ENCODE measurements at regions not wholly inside any gene's neighbourhood (a gene's known extent, or its start where the extent isn't known, plus 50 kb on each side); places are given as distances from the start of the nearest gene placed in this dataset.

DNA sequence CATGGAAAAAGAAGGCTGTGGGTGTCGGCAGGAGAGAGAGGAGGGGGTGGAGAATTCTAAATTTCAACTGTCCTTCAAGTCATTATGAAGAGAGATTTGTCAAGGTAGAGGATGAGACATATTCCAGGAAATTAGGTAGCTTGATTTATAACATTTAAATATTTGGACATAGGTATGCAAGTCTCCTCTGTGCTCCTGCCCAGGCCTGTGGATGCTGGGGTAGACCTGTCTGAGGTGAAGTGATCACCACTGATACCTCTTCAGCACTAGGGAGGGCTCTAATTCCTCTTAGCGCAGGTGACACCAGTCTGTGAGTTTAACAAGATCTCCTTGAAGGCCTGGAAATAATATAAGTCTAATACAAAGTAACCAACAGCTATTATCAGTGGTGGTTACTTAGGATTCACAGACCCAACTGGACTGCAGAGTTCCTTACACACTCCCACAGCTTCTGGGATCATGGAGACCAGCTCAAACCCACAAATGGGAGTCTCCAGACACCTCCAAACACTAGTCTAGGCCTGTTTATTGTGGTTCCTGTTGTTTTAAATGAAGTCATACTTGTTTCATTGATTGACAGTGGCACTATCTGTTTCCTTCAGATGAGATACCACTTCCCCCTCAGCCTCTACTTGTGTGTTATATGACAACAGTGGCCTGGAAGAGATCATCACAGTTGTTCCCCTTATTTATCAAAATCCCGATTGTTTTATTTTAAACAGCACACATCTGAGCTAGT lies 104.1 kb upstream of the ITPRID2 start:
- TF ChIP-seq, protein P1, sequence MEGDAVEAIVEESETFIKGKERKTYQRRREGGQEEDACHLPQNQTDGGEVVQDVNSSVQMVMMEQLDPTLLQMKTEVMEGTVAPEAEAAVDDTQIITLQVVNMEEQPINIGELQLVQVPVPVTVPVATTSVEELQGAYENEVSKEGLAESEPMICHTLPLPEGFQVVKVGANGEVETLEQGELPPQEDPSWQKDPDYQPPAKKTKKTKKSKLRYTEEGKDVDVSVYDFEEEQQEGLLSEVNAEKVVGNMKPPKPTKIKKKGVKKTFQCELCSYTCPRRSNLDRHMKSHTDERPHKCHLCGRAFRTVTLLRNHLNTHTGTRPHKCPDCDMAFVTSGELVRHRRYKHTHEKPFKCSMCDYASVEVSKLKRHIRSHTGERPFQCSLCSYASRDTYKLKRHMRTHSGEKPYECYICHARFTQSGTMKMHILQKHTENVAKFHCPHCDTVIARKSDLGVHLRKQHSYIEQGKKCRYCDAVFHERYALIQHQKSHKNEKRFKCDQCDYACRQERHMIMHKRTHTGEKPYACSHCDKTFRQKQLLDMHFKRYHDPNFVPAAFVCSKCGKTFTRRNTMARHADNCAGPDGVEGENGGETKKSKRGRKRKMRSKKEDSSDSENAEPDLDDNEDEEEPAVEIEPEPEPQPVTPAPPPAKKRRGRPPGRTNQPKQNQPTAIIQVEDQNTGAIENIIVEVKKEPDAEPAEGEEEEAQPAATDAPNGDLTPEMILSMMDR (IDR thresholded peaks at IDR 0.05; ENCODE audit: extremely low read depth in 1 of 2, insufficient read depth in 1 of 2, low read depth in 1 of 2, low read length in 2 of 2), result no peak
- TF ChIP-seq, protein P2, sequence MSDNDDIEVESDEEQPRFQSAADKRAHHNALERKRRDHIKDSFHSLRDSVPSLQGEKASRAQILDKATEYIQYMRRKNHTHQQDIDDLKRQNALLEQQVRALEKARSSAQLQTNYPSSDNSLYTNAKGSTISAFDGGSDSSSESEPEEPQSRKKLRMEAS (IDR thresholded peaks at IDR 0.05; ENCODE audit: insufficient read depth, insufficient read length), result no peak

All from endothelial cell of umbilical vein (primary cell).